ENCODE measurements at regions not wholly inside any gene's neighbourhood (a gene's known extent, or its start where the extent isn't known, plus 50 kb on each side); places are given as distances from the start of the nearest gene placed in this dataset.

DNA sequence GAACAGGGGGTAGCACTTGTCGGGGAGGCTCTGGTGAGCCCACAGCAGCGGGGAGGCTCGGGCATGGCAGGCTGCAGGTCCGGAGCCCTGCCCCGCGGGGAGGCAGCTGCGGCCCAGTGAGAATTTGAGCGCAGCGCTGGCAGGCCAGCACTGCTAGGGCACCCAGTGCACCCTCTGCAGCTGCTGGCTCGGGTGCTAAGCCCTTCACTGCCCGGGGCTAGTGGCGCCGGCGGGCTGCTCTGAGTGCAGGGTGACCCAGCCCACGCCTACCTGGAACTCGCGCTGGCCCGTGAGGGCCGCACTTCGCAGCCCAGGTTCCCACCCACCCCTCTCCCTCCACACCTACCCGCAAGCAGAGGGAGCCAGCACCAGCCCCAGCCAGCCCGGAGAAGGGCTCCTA lies 151.0 kb downstream of the NXNL2 start:
- TF ChIP-seq POLR2AphosphoS5 (IDR thresholded peaks at IDR 0.05; ENCODE audit: low read depth, low read length) (no peak), FOXP2 (optimal IDR thresholded peaks at IDR 0.05; ENCODE audit: borderline replicate concordance, extremely low read depth, extremely low read length, insufficient read depth) (no peak), REST (IDR thresholded peaks at IDR 0.05; ENCODE audit: insufficient read depth in 1 of 2, low read depth in 2 of 2, low read length in 2 of 2) (no peak), SIN3A (IDR thresholded peaks at IDR 0.05; ENCODE audit: borderline replicate concordance, insufficient read depth, low read length) (no peak), TAF1 (IDR thresholded peaks at IDR 0.05; ENCODE audit: borderline replicate concordance, insufficient read depth, low read length) (no peak)

DNA sequence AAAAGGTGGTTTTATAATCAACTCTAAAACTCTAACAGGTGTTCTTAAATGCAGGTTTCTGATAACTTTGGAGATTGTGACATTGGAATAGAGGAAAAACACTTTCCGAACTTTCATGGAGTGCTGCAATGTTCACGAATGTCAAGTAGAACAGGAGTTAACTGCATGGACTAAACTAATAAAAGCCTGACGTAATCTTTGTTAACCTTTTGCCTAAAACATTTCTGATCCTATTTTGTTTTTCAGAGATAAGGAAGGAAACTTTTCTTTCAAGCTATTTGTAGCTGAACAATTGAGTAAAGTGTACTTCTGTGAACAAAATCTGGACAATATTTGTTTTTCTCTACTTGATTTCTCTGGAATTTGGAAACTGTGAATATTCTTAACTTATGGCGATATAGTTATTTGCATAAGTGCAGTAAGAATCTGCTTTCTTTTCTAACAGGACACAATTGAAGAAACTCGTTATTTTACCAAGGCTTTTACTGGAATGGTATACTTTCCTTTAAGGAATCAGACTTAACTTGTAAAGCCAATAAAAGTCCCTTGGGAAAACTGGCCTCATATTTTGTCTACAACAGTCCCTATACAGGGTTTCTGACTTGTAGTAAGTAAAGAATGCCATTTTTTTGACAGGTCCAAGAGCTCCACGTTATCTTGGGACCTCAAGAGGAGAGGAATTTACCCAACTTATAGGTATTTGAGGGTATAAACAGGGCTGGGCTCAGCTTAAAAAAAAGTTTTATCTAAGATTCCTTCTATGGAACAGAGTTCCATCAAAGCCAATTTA lies 154.7 kb downstream of the NXNL2 start:
- TF ChIP-seq FOXP2 (optimal IDR thresholded peaks at IDR 0.05; ENCODE audit: borderline replicate concordance, extremely low read depth, extremely low read length, insufficient read depth): no peak
- no peak for TF ChIP-seq SIN3A (IDR thresholded peaks at IDR 0.05; ENCODE audit: borderline replicate concordance, insufficient read depth, low read length)
- no peak for TF ChIP-seq REST (IDR thresholded peaks at IDR 0.05; ENCODE audit: insufficient read depth in 1 of 2, low read depth in 2 of 2, low read length in 2 of 2)
- TF ChIP-seq POLR2AphosphoS5 (IDR thresholded peaks at IDR 0.05; ENCODE audit: low read depth, low read length): no peak
- no peak for TF ChIP-seq TAF1 (IDR thresholded peaks at IDR 0.05; ENCODE audit: borderline replicate concordance, insufficient read depth, low read length)

DNA sequence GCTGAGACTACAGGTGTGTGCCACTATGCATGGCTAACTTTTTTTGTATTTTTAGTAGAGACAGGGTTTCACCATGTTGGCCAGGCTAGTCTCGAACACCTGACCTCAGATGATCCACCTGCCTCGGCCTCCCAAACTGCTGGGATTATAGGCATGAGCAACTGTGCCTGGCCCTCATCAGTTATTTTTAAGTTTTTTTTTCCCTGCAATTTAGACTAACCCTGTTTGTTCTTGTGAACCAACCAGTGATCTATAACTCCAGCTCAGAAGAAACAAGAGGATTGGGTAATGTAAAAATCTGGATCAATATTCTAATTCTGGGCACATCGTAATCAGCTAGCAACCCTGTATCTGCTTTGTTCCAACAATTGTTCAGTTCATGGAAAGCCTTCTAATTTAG lies 155.7 kb downstream of the NXNL2 start:
- TF ChIP-seq REST (IDR thresholded peaks at IDR 0.05; ENCODE audit: insufficient read depth in 1 of 2, low read depth in 2 of 2, low read length in 2 of 2) (no peak), POLR2AphosphoS5 (IDR thresholded peaks at IDR 0.05; ENCODE audit: low read depth, low read length) (no peak), SIN3A (IDR thresholded peaks at IDR 0.05; ENCODE audit: borderline replicate concordance, insufficient read depth, low read length) (no peak), FOXP2 (optimal IDR thresholded peaks at IDR 0.05; ENCODE audit: borderline replicate concordance, extremely low read depth, extremely low read length, insufficient read depth) (no peak), TAF1 (IDR thresholded peaks at IDR 0.05; ENCODE audit: borderline replicate concordance, insufficient read depth, low read length) (no peak)

DNA sequence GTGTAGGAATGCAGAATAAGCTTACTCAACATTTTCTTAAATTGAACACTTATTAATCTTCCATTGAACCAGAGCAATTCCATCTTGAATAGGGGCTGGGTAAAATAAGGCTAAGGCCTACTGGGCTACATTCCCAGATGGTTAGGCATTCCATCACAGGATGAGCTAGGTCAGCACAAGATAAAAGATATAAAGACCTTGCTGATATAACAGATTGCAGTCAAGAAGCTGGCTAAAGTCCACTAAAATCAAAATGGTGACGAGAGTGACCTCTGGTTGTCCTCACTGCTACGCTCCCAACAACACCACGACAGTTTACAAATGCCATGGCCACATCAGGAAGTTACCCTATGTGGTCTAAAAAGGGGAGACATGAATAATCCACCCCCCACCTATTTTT lies 156.1 kb downstream of the NXNL2 start:
- TF ChIP-seq POLR2AphosphoS5 (IDR thresholded peaks at IDR 0.05; ENCODE audit: low read depth, low read length) (no peak), FOXP2 (optimal IDR thresholded peaks at IDR 0.05; ENCODE audit: borderline replicate concordance, extremely low read depth, extremely low read length, insufficient read depth) (no peak), TAF1 (IDR thresholded peaks at IDR 0.05; ENCODE audit: borderline replicate concordance, insufficient read depth, low read length) (no peak), SIN3A (IDR thresholded peaks at IDR 0.05; ENCODE audit: borderline replicate concordance, insufficient read depth, low read length) (no peak)

DNA sequence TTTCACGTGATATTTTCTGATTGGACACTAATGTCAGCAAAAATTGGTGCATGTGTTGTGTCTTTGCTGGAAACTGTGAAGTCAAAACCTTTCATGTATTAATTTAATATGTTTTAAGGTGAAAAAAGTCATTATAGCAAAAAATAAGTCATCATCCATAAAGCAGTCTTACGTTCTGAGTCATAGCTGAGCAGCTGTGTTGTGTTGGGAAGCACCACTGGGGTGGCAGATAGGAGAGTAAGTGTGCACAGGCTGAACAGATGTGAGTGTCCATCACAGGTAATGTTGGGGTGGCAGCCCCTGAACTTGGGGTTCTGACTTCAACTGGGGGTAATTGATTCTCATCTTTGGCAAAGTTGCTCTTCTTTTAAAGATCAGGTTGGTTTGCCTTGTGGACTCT lies 156.8 kb downstream of the NXNL2 start:
- TF ChIP-seq FOXP2 (optimal IDR thresholded peaks at IDR 0.05; ENCODE audit: borderline replicate concordance, extremely low read depth, extremely low read length, insufficient read depth) (no peak), REST (IDR thresholded peaks at IDR 0.05; ENCODE audit: insufficient read depth in 1 of 2, low read depth in 2 of 2, low read length in 2 of 2) (no peak), TAF1 (IDR thresholded peaks at IDR 0.05; ENCODE audit: borderline replicate concordance, insufficient read depth, low read length) (no peak), SIN3A (IDR thresholded peaks at IDR 0.05; ENCODE audit: borderline replicate concordance, insufficient read depth, low read length) (no peak), POLR2AphosphoS5 (IDR thresholded peaks at IDR 0.05; ENCODE audit: low read depth, low read length) (no peak)

Data from PFSK-1 (cell line).